Loucy (cell line): ENCODE measurements at regions not wholly inside any gene's neighbourhood (a gene's known extent, or its start where the extent isn't known, plus 50 kb on each side); places are given as distances from the start of the nearest gene placed in this dataset.

Source experiments
- CTCF ChIP-seq: fragments of 200-600 bp; sonication (generic); conservative IDR thresholded peaks from 2 replicates; pipeline ENCODE4 v1.5.1; 2014; ENCODE audit warnings: mild to moderate bottlenecking, antibody characterized with exemption, low read length
- EZH2phosphoT487 ChIP-seq: fragments of 200-600 bp; IDR thresholded peaks from 2 replicates; pipeline ENCODE4 v1.6.1; 2018; ENCODE audit warnings: antibody characterized with exemption, mild to moderate bottlenecking, moderate library complexity, borderline replicate concordance

DNA sequence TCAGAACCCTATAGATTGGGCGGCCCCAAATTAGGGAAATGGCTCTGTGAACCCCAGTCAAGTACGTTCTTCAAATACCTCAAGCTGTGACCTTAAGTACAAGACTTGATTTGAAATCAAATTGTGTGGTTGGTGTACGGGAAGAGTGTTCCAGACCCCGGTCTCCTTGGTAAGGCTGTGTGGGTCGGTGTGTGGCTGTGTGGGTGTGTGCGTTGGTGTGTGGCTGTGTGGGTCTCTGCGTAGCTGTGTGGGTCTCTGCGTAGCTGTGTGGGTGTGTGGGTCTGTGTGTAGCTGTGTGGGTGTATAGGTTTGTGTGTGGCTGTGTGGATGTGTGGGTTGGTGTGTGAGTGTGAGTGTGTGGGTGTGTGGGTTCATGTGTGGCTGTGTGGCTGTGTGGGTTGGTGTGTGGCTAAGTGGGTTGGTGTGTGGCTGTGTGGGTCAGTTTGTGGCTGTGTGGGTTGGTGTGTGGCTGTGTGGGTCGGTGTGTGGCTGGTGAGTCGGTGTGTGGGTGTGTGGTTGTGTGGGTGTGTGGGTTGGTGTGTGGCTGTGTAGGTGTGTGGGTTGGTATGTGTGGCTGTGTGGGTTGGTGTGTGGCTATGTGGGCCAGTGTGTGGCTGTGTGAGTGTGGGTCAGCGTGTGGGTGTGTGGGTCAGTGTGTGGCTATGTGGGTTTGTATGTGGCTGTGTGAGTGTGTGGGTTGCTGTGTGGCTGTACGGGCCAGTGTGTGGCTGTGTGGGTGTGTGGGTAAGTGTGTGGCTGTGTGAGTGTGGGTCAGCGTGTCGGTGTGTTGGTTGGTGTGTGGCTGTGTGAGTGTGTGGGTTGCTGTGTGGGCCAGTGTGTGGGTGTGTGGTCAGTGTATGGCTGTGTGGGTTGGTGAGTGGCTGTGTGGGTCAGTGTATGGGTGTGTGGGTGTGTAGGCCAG, 238.7 kb upstream of the ZFHX3 start:
- no peak for TF ChIP-seq CTCF
- TF ChIP-seq EZH2phosphoT487, result no peak
